Trophoblast cell (in vitro differentiated cells and primary cell): ENCODE measurements at regions not wholly inside any gene's neighbourhood (a gene's known extent, or its start where the extent isn't known, plus 50 kb on each side); places are given as distances from the start of the nearest gene placed in this dataset.

Experiments used
- DNase-seq, 2 donors: peaks; one replicate each; pipeline ENCODE4 v3.0.0-alpha.2; 2016
- H2AFZ ChIP-seq: 2 replicates; pipeline ENCODE4 v1.6.1; 2013; ENCODE audit warnings: low read length, moderate library complexity, mild to moderate bottlenecking; ENCODE audit not compliant: insufficient read depth, poor library complexity
- H2AK5ac ChIP-seq: 2 replicates; pipeline ENCODE4 v1.6.1; 2013; ENCODE audit warnings: mild to moderate bottlenecking, low read length
- H2BK120ac ChIP-seq: 2 replicates; pipeline ENCODE4 v1.6.1; 2013; ENCODE audit warnings: low read length, mild to moderate bottlenecking, moderate library complexity; ENCODE audit not compliant: insufficient read depth, poor library complexity
- H2BK12ac ChIP-seq: 2 replicates; pipeline ENCODE4 v1.6.1; 2013; ENCODE audit warnings: mild to moderate bottlenecking, low read length, moderate library complexity
- H2BK5ac ChIP-seq: 2 replicates; pipeline ENCODE4 v1.6.1; 2013; ENCODE audit warnings: low read length, low read depth, moderate library complexity, mild to moderate bottlenecking; ENCODE audit not compliant: poor library complexity
- H3K14ac ChIP-seq: 2 replicates; pipeline ENCODE4 v1.6.1; 2013; ENCODE audit warnings: mild to moderate bottlenecking, low read length
- H3K18ac ChIP-seq: 2 replicates; pipeline ENCODE4 v1.6.1; 2013; ENCODE audit warnings: mild to moderate bottlenecking, low read length
- H3K23ac ChIP-seq: 2 replicates; pipeline ENCODE4 v1.6.1; 2013; ENCODE audit warnings: low read length
- H3K27ac ChIP-seq: 2 replicates; pipeline ENCODE4 v1.5.1; 2013; ENCODE audit warnings: low read depth, mild to moderate bottlenecking, inconsistent platforms, low read length, moderate library complexity
- H3K27me3 ChIP-seq: 2 replicates; pipeline ENCODE4 v1.6.1; 2013; ENCODE audit warnings: inconsistent platforms, mild to moderate bottlenecking, low read length, moderate library complexity; ENCODE audit not compliant: insufficient read depth
- H3K36me3 ChIP-seq, 2 experiments: 1 replicate in 1 of 2; 2 replicates in 1 of 2; pipeline ENCODE4 v1.6.1; 2013; ENCODE audit warnings: low read length in 2 of 2, mild to moderate bottlenecking in 2 of 2, moderate library complexity in 1 of 2; ENCODE audit not compliant: insufficient read depth in 2 of 2, control insufficient read depth in 1 of 2
- H3K4ac ChIP-seq: 2 replicates; pipeline ENCODE4 v1.6.1; 2013; ENCODE audit warnings: low read depth, mild to moderate bottlenecking, low read length, moderate library complexity
- H3K4me1 ChIP-seq, 2 experiments: 1 replicate in 1 of 2; 2 replicates in 1 of 2; pipeline ENCODE4 v1.6.1; 2013; ENCODE audit warnings: low read length in 2 of 2, mild to moderate bottlenecking in 2 of 2, moderate library complexity in 1 of 2; ENCODE audit not compliant: insufficient read depth in 2 of 2, control insufficient read depth in 1 of 2
- H3K4me2 ChIP-seq: 2 replicates; pipeline ENCODE4 v1.6.1; 2013; ENCODE audit warnings: inconsistent platforms, mild to moderate bottlenecking, low read length, moderate library complexity
- H3K4me3 ChIP-seq: 2 replicates; pipeline ENCODE4 v1.5.1; 2013; ENCODE audit warnings: mild to moderate bottlenecking, low read depth, low read length, inconsistent platforms
- H3K79me1 ChIP-seq: one replicate; pipeline ENCODE4 v1.6.1; 2013; ENCODE audit warnings: low read length
- H3K79me2 ChIP-seq: 2 replicates; pipeline ENCODE4 v1.6.1; 2013; ENCODE audit warnings: low read length, mild to moderate bottlenecking; ENCODE audit not compliant: control insufficient read depth, insufficient read depth, poor library complexity
- H3K9ac ChIP-seq: 2 replicates; pipeline ENCODE4 v1.6.1; 2013; ENCODE audit warnings: mild to moderate bottlenecking, low read length
- H3K9me3 ChIP-seq: 2 replicates; pipeline ENCODE4 v1.6.1; 2013; ENCODE audit warnings: low read depth, mild to moderate bottlenecking, control low read depth, inconsistent platforms, low read length; ENCODE audit not compliant: insufficient read depth
- H4K12ac ChIP-seq: 2 replicates; pipeline ENCODE4 v1.6.1; 2013; ENCODE audit warnings: low read depth, mild to moderate bottlenecking, low read length, moderate library complexity
- H4K8ac ChIP-seq: 2 replicates; pipeline ENCODE4 v1.6.1; 2013; ENCODE audit warnings: low read depth, mild to moderate bottlenecking, low read length, moderate library complexity
- H4K91ac ChIP-seq: one replicate; pipeline ENCODE4 v1.6.1; 2013; ENCODE audit warnings: low read depth, mild to moderate bottlenecking, low read length, moderate library complexity
- WGBS: extraction: QIAGEN DNeasy Blood & Tissue Kit; methylation state at CpG from one replicate; pipeline ENCODE4 v1.1.7; 2013; ENCODE audit warnings: missing lambda C conversion rate; ENCODE audit not compliant: insufficient read length, insufficient coverage; ENCODE audit errors: extremely low coverage; 5-methylcytosine and 5-hydroxymethylcytosine counted together

GRCh38 chr17:17401271-17401781 is 75.5 kb upstream of the MED9 start:
- Histone ChIP-seq H3K4me3 (no peak overlapping the region), H3K79me2 (no peaks in the 10 kb centered on the region), H4K8ac (no peak overlapping the region), H2BK5ac (no peak overlapping the region), H2BK12ac (no peak overlapping the region), H3K27me3 (no peaks in the 10 kb centered on the region), H3K18ac (no peak overlapping the region), H3K4me1 (peaks cover 0 to 3% of the 10 kb centered on the region in 2 experiments), H2BK120ac (no peak overlapping the region), H3K27ac (no peak overlapping the region), H3K4me2 (no peak overlapping the region), H3K23ac (no peak overlapping the region), H3K9ac (no peak overlapping the region), H4K12ac (no peak overlapping the region), H2AFZ (no peak overlapping the region), H3K9me3 (peaks cover 5% of the 10 kb centered on the region), H3K36me3 (no peaks in the 10 kb centered on the region), H3K14ac (no peak overlapping the region), H2AK5ac (no peak overlapping the region), H4K91ac (no peak overlapping the region), H3K4ac (no peak overlapping the region), H3K79me1 (no peaks in the 10 kb centered on the region)
- WGBS, result no CpG with 5 or more reads among the region's 12 CpGs
- DNase-seq, result peak in 1 of 2 donors; percentile 2

- no peak overlapping the region for H3K4me3 ChIP-seq
- peaks cover 0 to 3% of the 10 kb centered on the region in 2 experiments for H3K4me1 ChIP-seq
- no peak overlapping the region for H3K9ac ChIP-seq
- no peaks in the 10 kb centered on the region for H3K79me2 ChIP-seq
- H3K27ac ChIP-seq, result no peak overlapping the region
- no peak overlapping the region for H3K18ac ChIP-seq
- H4K8ac ChIP-seq, result no peak overlapping the region
- no peak overlapping the region for H3K4me2 ChIP-seq
- WGBS, result no CpG with 5 or more reads among the region's 6 CpGs
- no peak overlapping the region for H2BK120ac ChIP-seq
- no peak overlapping the region for H2BK5ac ChIP-seq
- H4K12ac ChIP-seq, result no peak overlapping the region
- no peak overlapping the region for H3K23ac ChIP-seq
- no peak overlapping the region for H3K14ac ChIP-seq
- DNase-seq, result peak in 1 of 2 donors; percentile 30
- no peaks in the 10 kb centered on the region for H3K27me3 ChIP-seq
- no peak overlapping the region for H3K4ac ChIP-seq
- H3K79me1 ChIP-seq, result no peaks in the 10 kb centered on the region
- H4K91ac ChIP-seq, result no peak overlapping the region
- no peak overlapping the region for H2AFZ ChIP-seq
- H2BK12ac ChIP-seq, result no peak overlapping the region
- no peaks in the 10 kb centered on the region for H3K36me3 ChIP-seq
- H2AK5ac ChIP-seq, result no peak overlapping the region
- H3K9me3 ChIP-seq, result peaks cover 3% of the 10 kb centered on the region
These were observed 74.2 kb upstream of the MED9 start for GRCh38 chr17:17402558-17402957.

- H3K79me2 ChIP-seq, result no peaks in the 10 kb centered on the region
- no peak for DNase-seq
- H2BK5ac ChIP-seq, result no peak overlapping the region
- H2BK12ac ChIP-seq, result no peak overlapping the region
- no peak overlapping the region for H3K23ac ChIP-seq
- no peaks in the 10 kb centered on the region for H3K79me1 ChIP-seq
- H2BK120ac ChIP-seq, result no peak overlapping the region
- WGBS, result no CpG with 5 or more reads among the region's 6 CpGs
- no peak overlapping the region for H2AFZ ChIP-seq
- H3K9me3 ChIP-seq, result peaks cover 3% of the 10 kb centered on the region
- no peak overlapping the region for H3K27ac ChIP-seq
- H3K9ac ChIP-seq, result no peak overlapping the region
- no peak overlapping the region for H3K14ac ChIP-seq
- H3K4ac ChIP-seq, result no peak overlapping the region
- no peak overlapping the region for H4K91ac ChIP-seq
- no peak overlapping the region for H4K12ac ChIP-seq
- no peaks in the 10 kb centered on the region for H3K36me3 ChIP-seq
- no peak overlapping the region for H3K18ac ChIP-seq
- no peak overlapping the region for H3K4me3 ChIP-seq
- peaks cover 0 to 3% of the 10 kb centered on the region in 2 experiments for H3K4me1 ChIP-seq
- H4K8ac ChIP-seq, result no peak overlapping the region
- no peak overlapping the region for H2AK5ac ChIP-seq
- H3K27me3 ChIP-seq, result no peaks in the 10 kb centered on the region
- no peak overlapping the region for H3K4me2 ChIP-seq
These were observed 73.7 kb upstream of the MED9 start for GRCh38 chr17:17403065-17403464.

- no peak for DNase-seq
- no peak overlapping the region for H3K9ac ChIP-seq
- H2BK12ac ChIP-seq, result no peak overlapping the region
- H3K79me1 ChIP-seq, result no peaks in the 10 kb centered on the region
- no peak overlapping the region for H3K27ac ChIP-seq
- no peak overlapping the region for H3K4me3 ChIP-seq
- no peak overlapping the region for H4K91ac ChIP-seq
- peaks cover 0 to 3% of the 10 kb centered on the region in 2 experiments for H3K4me1 ChIP-seq
- no peaks in the 10 kb centered on the region for H3K36me3 ChIP-seq
- no peak overlapping the region for H3K23ac ChIP-seq
- no CpG with 5 or more reads among the region's 17 CpGs for WGBS
- H2BK120ac ChIP-seq, result no peak overlapping the region
- H3K79me2 ChIP-seq, result no peaks in the 10 kb centered on the region
- H3K18ac ChIP-seq, result no peak overlapping the region
- H3K4me2 ChIP-seq, result no peak overlapping the region
- H2BK5ac ChIP-seq, result no peak overlapping the region
- H4K8ac ChIP-seq, result no peak overlapping the region
- no peak overlapping the region for H2AK5ac ChIP-seq
- H3K4ac ChIP-seq, result no peak overlapping the region
- H4K12ac ChIP-seq, result no peak overlapping the region
- H3K9me3 ChIP-seq, result peaks cover 3% of the 10 kb centered on the region
- H3K27me3 ChIP-seq, result no peaks in the 10 kb centered on the region
- H3K14ac ChIP-seq, result no peak overlapping the region
- H2AFZ ChIP-seq, result no peak overlapping the region
These were observed 72.8 kb upstream of the MED9 start for GRCh38 chr17:17403899-17404576.
